ENCODE measurements at regions not wholly inside any gene's neighbourhood (a gene's known extent, or its start where the extent isn't known, plus 50 kb on each side); places are given as distances from the start of the nearest gene placed in this dataset.

DNA sequence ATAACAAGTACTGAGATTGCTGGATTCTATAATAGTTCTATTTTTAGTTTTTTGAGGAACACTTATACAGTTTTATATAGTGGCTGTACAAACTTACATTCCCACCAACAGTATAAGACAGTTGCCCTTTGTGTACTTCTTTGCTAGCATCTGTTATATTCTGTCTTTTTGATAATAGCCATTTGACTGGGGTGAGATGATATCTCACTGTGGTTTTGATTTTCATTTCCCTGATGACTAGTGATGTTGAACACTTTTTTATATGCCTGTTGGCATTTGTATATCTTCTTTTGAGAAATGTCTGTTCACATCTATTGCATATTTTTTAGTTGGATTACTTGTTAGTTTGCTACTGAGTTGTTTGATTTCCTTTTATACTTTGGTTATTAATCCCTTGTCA, 204.1 kb upstream of the SMC2 start:
- no peak for TF ChIP-seq EZH2 (IDR thresholded peaks at IDR 0.05; ENCODE audit: borderline replicate concordance, low read length)
- TF ChIP-seq, protein P1, sequence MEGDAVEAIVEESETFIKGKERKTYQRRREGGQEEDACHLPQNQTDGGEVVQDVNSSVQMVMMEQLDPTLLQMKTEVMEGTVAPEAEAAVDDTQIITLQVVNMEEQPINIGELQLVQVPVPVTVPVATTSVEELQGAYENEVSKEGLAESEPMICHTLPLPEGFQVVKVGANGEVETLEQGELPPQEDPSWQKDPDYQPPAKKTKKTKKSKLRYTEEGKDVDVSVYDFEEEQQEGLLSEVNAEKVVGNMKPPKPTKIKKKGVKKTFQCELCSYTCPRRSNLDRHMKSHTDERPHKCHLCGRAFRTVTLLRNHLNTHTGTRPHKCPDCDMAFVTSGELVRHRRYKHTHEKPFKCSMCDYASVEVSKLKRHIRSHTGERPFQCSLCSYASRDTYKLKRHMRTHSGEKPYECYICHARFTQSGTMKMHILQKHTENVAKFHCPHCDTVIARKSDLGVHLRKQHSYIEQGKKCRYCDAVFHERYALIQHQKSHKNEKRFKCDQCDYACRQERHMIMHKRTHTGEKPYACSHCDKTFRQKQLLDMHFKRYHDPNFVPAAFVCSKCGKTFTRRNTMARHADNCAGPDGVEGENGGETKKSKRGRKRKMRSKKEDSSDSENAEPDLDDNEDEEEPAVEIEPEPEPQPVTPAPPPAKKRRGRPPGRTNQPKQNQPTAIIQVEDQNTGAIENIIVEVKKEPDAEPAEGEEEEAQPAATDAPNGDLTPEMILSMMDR (IDR thresholded peaks at IDR 0.05; ENCODE audit: low read length): no peak
